HG02571 (cell line): ENCODE measurements at regions not wholly inside any gene's neighbourhood (a gene's known extent, or its start where the extent isn't known, plus 50 kb on each side); places are given as distances from the start of the nearest gene placed in this dataset.

Source experiments
- ATAC-seq: cut with Tn5 transposase; IDR thresholded peaks from one replicate; pipeline ENCODE4 v1.9.1; 2021; ENCODE audit warnings: mild to moderate bottlenecking, moderate library complexity; ENCODE audit not compliant: unreplicated experiment

GRCh38 chr14:71647086-71647784 is 285.0 kb upstream of the RGS6 start:
- no peak for ATAC-seq

DNA sequence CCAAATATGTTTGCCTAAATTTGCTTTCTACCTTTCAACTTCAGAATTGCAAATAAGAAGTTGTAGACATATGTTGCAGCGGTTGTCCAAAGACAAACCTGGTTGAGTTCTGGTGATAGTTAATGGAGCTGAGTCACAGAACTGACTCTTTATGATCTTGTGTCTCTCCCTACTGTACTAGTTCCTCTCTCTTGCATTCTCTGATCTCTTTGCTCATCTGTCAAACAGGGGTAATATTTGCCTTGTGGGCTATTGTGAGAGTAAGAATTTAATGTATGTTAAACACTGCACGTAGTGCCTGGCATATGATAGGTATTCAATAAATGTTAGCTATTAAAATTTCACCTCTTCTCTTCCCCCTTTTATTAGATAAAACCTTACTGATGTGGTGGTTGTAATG is 283.5 kb upstream of the RGS6 start:
- no peak for ATAC-seq

DNA sequence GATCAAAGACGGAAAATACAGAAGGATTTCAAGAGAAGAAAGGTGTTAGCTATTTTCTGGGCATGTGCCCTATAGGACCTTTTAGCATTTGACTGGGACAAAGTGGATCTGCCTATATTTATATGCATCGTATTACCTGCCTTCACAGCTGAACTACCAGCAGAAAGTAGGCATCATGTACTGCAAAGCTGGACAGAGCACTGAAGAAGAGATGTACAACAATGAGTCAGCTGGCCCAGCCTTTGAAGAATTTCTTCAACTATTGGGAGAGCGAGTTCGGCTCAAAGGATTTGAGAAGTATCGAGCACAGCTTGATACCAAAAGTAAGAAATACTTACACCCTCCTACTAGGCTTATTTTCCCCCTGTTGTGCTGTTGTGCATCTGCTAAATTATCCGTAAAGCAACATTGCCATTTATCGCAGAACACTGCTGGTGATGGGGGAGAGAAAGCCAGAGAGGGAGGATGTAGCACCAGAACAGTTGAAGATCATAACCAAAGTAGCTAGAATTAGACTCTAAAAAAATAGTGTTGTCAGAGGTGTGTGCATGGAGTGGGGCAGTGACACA is 282.0 kb upstream of the RGS6 start:
- ATAC-seq: no peak

- no peak for ATAC-seq
Measured at GRCh38 chr14:71651228-71651627, 281.0 kb upstream of the RGS6 start.

DNA sequence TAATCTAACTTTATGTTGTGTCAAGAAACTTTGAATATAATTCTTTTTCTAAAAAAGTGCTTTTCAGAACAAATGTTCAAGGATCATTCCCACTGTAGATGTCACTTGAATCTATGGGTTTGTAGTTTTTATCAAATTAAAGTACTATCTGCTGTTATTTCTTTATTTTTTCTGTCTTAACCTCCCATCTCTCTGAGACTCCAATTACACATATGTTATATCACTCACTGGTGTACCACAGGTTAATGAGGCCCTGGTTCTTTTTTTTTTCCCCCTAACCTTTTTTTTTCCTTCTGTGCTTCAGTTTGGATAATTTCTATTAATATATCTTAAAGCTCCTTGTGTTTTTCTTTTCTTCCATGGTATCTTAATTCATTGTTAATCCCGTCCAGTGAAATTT is 279.9 kb upstream of the RGS6 start:
- ATAC-seq: no peak

- ATAC-seq: no peak
Measured at GRCh38 chr14:71654810-71655209, 277.4 kb upstream of the RGS6 start.

- no peak for ATAC-seq
Measured at GRCh38 chr14:71658261-71658860, 273.9 kb upstream of the RGS6 start.

DNA sequence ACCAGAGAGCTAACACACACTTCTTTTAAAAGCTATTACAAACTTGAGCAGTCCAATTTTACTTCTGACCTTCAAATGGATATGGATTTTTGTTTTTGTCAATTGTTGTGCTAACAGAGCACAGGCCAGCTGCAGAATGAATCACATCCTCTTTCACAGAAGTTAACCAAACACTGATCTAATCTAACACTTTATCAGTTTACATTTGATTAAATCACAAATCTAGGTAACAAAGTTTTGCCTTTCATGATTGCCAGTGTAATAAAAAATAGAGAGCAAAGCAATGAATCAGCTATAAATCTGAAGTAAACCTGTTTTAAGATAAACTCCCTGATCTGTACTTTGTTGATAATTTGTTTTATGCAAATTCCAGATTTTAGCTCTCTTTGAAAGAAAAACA is 273.1 kb upstream of the RGS6 start:
- no peak for ATAC-seq

DNA sequence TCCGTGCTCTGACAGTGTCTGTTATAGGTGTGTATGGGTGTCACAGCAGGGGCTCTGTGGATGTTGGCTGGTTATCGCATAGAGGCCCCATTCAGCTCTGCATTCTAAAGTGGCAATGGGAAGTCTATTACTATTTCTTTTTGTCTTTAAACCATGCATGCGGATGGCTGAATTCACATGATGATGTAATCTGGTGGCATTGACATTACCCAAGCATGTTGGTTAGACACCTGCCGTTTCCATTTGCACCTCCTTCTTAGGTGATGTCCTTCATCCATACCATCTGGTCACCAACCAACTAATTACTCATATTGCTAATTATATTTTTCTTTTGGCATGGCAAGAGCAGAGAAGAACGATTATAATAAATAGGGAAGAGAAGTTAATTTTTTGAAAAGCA is 270.8 kb upstream of the RGS6 start:
- ATAC-seq: no peak

DNA sequence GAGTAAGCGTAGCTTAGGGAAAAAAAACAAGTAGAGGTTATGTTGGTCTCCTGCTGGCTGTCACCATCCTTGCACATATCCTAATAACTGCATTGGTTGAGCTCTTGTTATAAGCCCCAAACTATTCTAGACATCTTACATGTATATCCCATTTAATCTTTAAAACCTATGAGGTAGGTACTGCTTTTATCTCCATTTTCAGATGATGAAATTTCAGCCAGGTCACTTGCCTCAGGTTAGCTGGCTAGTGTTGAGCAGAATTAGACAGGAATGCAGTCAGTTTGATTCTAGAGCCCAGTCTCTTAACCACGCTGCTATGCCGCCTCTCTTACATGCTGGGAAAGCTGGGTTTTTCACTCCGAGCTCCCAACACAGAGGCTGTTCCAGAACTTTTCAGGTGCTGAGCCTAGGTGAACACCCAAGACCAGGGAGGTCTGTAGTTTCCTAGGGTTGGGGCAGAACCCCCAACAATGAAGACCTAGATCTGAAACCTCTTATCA is 269.9 kb upstream of the RGS6 start:
- ATAC-seq: no peak

- no peak for ATAC-seq
Measured at GRCh38 chr14:71665157-71665556, 267.1 kb upstream of the RGS6 start.

DNA sequence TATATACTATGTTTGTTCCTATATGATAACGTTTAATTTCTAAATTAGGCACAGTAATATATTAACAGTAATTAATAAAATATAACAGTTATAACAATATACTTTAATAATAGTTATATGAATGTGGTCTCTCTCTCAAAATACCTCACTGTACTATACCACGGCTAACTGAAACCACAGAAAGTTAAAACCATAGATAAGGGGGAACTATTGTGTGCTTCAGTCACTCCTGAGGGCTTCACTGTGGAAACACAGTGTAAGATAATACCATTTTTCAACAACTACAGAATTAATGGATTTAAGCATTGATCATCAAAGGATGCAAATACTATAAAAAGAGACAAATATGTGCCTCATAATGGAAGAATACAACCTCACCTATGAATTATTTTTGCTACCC is 266.4 kb upstream of the RGS6 start:
- no peak for ATAC-seq

- no peak for ATAC-seq
Measured at GRCh38 chr14:71666571-71667145, 265.6 kb upstream of the RGS6 start.

DNA sequence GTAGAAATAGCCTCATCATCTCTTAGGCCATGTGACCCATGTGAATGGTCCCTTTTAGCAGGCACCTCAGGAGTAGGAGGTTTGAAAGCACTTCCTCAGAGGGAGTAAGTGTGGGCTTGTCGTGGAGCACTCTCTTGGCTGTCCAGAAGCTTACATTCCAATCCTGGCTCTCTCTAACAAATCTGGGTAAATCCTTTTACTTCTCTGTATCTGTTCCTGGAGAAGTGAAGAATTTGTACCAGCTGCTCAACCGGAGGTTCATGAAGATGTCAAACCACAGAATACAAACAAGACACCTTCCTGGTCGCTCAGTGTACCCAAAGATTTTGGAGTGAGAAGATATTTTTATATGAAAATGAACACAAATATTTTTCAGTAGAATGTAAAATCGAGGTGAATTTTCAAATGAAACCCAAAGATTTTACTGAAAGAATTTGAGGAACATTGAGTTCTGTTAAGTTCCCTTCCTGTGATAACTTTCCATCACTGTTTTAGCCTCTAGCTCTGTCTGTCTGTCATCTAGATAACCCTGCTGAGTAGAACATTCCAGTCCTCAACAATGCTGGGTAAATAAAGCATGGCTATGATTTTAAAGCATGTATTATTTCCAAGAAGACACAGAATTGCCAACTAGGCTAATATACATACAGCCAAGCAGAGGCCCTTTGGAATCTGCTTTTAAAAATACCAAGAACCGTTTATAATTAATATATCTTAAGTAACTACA is 263.9 kb upstream of the RGS6 start:
- no peak for ATAC-seq

- ATAC-seq: no peak
Measured at GRCh38 chr14:71672596-71672995, 259.6 kb upstream of the RGS6 start.

GRCh38 chr14:71675126-71675899 is 256.9 kb upstream of the RGS6 start:
- ATAC-seq: no peak

- ATAC-seq: no peak
Measured at GRCh38 chr14:71675900-71676287, 256.3 kb upstream of the RGS6 start.

DNA sequence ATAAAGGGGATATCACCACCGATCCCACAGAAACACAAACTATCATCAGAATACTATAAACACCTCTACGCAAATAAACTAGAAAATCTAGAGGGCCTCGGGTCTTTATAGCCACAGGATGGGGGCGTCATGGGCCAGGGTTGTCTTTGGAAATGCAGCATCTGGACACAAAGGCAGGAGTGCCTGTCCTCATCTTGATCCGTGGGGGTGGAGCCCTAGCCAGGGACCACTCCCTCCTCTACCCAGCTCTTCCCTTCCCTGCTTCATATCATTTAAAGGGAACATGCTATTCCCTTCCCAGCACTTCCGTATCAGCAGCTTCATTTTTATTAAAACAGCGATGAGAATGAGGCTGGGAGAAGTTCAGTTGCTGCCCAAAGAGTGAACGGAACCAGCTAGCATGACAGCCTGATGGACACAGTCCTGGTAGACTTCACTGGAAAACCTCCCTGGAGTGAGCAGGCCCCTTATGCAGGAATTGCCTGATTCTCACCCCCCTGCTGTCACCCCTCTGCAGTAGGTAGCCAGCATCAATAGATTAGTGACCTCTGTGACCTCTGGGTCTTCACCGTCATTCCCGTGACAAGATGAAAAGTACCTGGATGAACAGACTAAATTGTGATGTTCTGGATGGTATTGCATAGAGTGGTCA is 251.4 kb upstream of the RGS6 start:
- ATAC-seq: no peak

GRCh38 chr14:71682337-71682736 is 249.9 kb upstream of the RGS6 start:
- no peak for ATAC-seq

DNA sequence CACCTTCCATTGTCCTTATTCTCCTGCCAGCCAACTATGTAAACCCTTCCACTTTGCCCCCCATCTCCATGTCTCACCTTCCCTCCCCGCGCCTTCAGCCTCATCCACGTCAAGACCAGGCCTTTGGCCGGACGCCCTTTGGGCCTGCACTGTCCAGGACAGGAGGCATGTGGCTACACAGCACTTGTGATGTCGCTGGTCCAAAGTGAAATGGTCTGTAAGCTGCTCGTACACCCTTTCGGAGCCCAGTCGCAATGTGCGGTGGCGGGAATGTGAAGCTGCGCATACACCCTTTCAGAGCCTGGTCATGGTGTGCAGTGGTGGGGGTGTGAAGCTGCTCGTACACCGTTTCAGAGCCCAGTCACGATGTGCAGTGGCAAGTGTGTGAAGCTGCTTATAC is 247.9 kb upstream of the RGS6 start:
- no peak for ATAC-seq
